ENCODE measurements at regions not wholly inside any gene's neighbourhood (a gene's known extent, or its start where the extent isn't known, plus 50 kb on each side); places are given as distances from the start of the nearest gene placed in this dataset.

DNA sequence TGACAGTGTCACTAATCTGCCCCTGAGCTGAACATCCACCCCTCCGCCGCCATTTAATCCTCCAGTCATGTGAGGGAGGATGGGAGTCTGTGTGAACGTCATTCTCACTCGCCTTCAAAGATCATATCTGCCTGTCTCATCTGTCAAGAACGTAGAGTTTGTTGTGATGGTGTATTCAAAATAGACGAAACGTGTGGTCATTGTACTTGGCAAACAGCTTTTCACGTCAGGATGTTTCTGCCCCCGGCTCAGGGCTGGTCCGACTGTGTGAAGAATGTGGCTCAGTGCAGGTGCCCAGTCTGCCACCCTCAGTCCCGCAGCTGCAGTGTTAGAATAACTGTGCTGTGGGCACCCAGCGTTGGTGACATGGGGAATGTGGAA, 148.0 kb downstream of the KCNJ12 start (continued):
- TF ChIP-seq FOS (IDR thresholded peaks at IDR 0.05; ENCODE audit: borderline replicate concordance, extremely low read depth, insufficient read length): no peak
- TF ChIP-seq, protein P1, sequence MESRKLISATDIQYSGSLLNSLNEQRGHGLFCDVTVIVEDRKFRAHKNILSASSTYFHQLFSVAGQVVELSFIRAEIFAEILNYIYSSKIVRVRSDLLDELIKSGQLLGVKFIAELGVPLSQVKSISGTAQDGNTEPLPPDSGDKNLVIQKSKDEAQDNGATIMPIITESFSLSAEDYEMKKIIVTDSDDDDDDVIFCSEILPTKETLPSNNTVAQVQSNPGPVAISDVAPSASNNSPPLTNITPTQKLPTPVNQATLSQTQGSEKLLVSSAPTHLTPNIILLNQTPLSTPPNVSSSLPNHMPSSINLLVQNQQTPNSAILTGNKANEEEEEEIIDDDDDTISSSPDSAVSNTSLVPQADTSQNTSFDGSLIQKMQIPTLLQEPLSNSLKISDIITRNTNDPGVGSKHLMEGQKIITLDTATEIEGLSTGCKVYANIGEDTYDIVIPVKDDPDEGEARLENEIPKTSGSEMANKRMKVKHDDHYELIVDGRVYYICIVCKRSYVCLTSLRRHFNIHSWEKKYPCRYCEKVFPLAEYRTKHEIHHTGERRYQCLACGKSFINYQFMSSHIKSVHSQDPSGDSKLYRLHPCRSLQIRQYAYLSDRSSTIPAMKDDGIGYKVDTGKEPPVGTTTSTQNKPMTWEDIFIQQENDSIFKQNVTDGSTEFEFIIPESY (IDR thresholded peaks at IDR 0.05): no peak
- TF ChIP-seq IKZF1 (conservative IDR thresholded peaks at IDR 0.05): no peak
- TF ChIP-seq FOXM1 (IDR thresholded peaks at IDR 0.05; ENCODE audit: low read depth, low read length): no peak

DNA sequence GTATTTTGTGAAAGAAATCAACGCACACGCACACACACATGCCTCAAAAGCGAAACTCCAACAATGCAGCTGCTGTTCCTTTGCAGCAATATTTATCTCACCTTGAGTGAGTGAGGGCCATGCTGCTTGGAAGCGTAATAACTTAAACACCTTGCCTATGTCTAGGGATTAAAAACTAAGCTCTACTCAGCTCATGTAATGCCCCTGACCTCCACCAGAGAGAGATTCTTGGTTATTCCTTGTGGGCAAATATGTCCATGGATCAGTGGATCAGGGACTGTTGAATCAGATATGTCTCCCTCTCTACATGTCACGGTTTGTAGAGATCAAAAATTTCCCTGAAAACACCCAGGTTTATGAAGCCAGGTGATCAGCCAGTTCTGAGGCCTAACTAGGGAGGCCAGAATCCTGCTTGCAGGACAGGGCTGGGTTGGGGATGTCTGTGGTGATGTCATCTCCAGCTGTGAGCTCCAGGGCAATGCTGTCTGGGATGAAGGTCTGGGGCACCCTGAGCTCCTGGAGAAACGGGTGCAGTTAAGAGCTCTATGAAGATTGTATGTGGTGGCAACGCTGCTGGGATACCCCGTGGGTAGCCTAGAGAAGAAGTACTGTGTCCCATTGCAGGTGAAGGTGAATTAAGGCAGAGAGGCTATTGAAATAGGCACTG, 149.4 kb downstream of the KCNJ12 start:
- no peaks in the 10 kb centered on the region for H3K9me3 ChIP-seq (replicated peaks; ENCODE audit: control insufficient read depth, insufficient read depth, low read length)
- intact Hi-C loops (cut with micrococcal nuclease; ENCODE audit: unreplicated experiment) (no loop called here), in situ Hi-C loops (cut with MboI) (no loop called here)
- no peak overlapping the region for H3K9ac ChIP-seq (ENCODE audit: control insufficient read depth, insufficient read depth, low read length)
- RAD21 ChIA-PET (ENCODE audit: unreplicated experiment): no interaction called here
- no peaks in the 10 kb centered on the region for H3K4me1 ChIP-seq (ENCODE audit: control insufficient read depth, insufficient read depth, low read length)
- H3K4me2 ChIP-seq (ENCODE audit: control insufficient read depth, insufficient read depth): no peak overlapping the region
- H3K27ac ChIP-seq (ENCODE audit: control insufficient read depth, insufficient read depth): no peak overlapping the region
- FAIRE-seq (no peak), DNase-seq (ENCODE audit: low read depth, low spot score) (no peak), ATAC-seq (no peak)
- H3K27me3 ChIP-seq (replicated peaks in 1 of 2; ENCODE audit: control insufficient read depth in 2 of 2, insufficient read depth in 2 of 2, low read length in 1 of 2): peaks cover 0 to 2% of the 10 kb centered on the region in 2 experiments; a peak in 1 of 4 replicates
- H3K79me2 ChIP-seq (ENCODE audit: control insufficient read depth, insufficient read depth, low read length): no peaks in the 10 kb centered on the region
- no TSS peak for BruUV-seq (replicated peaks)
- POLR2A ChIA-PET: no interaction called here
- no peak overlapping the region for H3K4me3 ChIP-seq
- TF ChIP-seq MTA3 (IDR thresholded peaks at IDR 0.05; ENCODE audit: borderline replicate concordance, low read length): no peak
- TF ChIP-seq SMAD1 (IDR thresholded peaks at IDR 0.05; ENCODE audit: low read depth, partially characterized antibody): no peak
- no peak for TF ChIP-seq RUNX3 (IDR thresholded peaks at IDR 0.05; ENCODE audit: low read length)
- no peak for TF ChIP-seq SMAD5 (IDR thresholded peaks at IDR 0.05; ENCODE audit: low read depth)
- TF ChIP-seq, protein P2, sequence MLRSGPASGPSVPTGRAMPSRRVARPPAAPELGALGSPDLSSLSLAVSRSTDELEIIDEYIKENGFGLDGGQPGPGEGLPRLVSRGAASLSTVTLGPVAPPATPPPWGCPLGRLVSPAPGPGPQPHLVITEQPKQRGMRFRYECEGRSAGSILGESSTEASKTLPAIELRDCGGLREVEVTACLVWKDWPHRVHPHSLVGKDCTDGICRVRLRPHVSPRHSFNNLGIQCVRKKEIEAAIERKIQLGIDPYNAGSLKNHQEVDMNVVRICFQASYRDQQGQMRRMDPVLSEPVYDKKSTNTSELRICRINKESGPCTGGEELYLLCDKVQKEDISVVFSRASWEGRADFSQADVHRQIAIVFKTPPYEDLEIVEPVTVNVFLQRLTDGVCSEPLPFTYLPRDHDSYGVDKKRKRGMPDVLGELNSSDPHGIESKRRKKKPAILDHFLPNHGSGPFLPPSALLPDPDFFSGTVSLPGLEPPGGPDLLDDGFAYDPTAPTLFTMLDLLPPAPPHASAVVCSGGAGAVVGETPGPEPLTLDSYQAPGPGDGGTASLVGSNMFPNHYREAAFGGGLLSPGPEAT (IDR thresholded peaks at IDR 0.05; ENCODE audit: low read depth): no peak
- TF ChIP-seq STAT1 (conservative IDR thresholded peaks at IDR 0.05): no peak
- TF ChIP-seq, protein P3, sequence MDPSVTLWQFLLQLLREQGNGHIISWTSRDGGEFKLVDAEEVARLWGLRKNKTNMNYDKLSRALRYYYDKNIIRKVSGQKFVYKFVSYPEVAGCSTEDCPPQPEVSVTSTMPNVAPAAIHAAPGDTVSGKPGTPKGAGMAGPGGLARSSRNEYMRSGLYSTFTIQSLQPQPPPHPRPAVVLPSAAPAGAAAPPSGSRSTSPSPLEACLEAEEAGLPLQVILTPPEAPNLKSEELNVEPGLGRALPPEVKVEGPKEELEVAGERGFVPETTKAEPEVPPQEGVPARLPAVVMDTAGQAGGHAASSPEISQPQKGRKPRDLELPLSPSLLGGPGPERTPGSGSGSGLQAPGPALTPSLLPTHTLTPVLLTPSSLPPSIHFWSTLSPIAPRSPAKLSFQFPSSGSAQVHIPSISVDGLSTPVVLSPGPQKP (IDR thresholded peaks at IDR 0.05; ENCODE audit: low read depth, low read length): no peak
- CTCF ChIA-PET: interaction anchor here (1.9 kb wide), 1 partner anchor 12 kb away, joined by 5 read pairs; no protein-coding TSS in a partner anchor
- 32% methylated on average over 8 of the region's 8 CpGs for WGBS (ENCODE audit: insufficient coverage, insufficient replicate concordance, low lambda C conversion rate, missing lambda C conversion rate)
- H4K20me1 ChIP-seq (ENCODE audit: control insufficient read depth, insufficient read depth): no peaks in the 10 kb centered on the region
- no peaks in the 10 kb centered on the region for H3K36me3 ChIP-seq (ENCODE audit: control insufficient read depth in 2 of 2, insufficient read depth in 2 of 2, low read length in 1 of 2)
- no peak overlapping the region for H2AFZ ChIP-seq (ENCODE audit: control insufficient read depth, low read depth, low read length)
- SMC1A ChIA-PET (ENCODE audit: uncharacterized antibody, unreplicated experiment): interaction anchor here (1.9 kb wide), 1 partner anchor 12 kb away, joined by 4 read pairs; no protein-coding TSS in a partner anchor
